Immature natural killer cell (primary cell): ENCODE measurements at regions not wholly inside any gene's neighbourhood (a gene's known extent, or its start where the extent isn't known, plus 50 kb on each side); places are given as distances from the start of the nearest gene placed in this dataset.

Experiments used
- DNase-seq, 3 donors: peaks; one replicate each; pipeline ENCODE4 v3.0.0; 2022; ENCODE audit warnings: mixed read lengths in 1 of 3
- H3K27ac Mint-ChIP-seq, 6 donors: one replicate each; pipeline ENCODE4 v1.8.0; 2020; ENCODE audit warnings: mixed read lengths in 6 of 6, mild to moderate bottlenecking in 5 of 6, inconsistent platforms in 4 of 6, moderate library complexity in 3 of 6
- H3K27me3 Mint-ChIP-seq, 3 donors: one replicate each; pipeline ENCODE4 v1.8.0; 2020 to 2021; ENCODE audit warnings: low read depth in 3 of 3, mild to moderate bottlenecking in 3 of 3, mixed read lengths in 3 of 3, moderate library complexity in 3 of 3, inconsistent platforms in 1 of 3
- H3K36me3 Mint-ChIP-seq, 3 donors: one replicate each; pipeline ENCODE4 v1.8.0; 2020; ENCODE audit warnings: mixed read lengths in 3 of 3, inconsistent platforms in 2 of 3, mild to moderate bottlenecking in 2 of 3
- H3K4me1 Mint-ChIP-seq, 2 donors: one replicate each; pipeline ENCODE4 v1.8.0; 2020; ENCODE audit warnings: inconsistent platforms in 2 of 2, mild to moderate bottlenecking in 2 of 2, mixed read lengths in 2 of 2, moderate library complexity in 1 of 2
- H3K4me3 Mint-ChIP-seq, 5 donors: one replicate each; pipeline ENCODE4 v1.8.0; 2020; ENCODE audit warnings: mild to moderate bottlenecking in 5 of 5, mixed read lengths in 5 of 5, inconsistent platforms in 3 of 5, moderate library complexity in 3 of 5
- H3K9me3 Mint-ChIP-seq, 6 donors: one replicate each; pipeline ENCODE4 v1.8.0; 2020; ENCODE audit warnings: mild to moderate bottlenecking in 6 of 6, mixed read lengths in 6 of 6, inconsistent platforms in 4 of 6, moderate library complexity in 3 of 6

DNA sequence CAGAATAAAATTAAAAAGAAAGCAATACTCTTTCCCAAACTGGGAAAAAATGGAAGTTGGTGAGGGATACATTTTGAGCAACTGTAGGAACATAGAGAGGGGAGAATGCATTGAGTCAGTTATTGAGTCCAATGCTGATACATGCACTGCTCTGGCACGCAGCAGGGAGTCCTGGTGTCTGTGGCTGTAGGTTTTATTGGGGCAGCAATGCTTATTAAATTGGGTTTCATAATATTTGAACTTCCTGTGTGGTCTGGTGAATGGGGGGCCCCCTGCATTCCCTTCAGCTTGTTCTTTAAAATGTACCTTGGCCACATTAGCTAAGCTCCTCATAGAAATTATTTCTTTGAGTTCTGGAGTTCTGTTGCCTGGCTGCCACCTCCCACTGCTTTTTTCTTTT is 125.2 kb upstream of the ELAC2 start:
- Mint-ChIP-seq H3K4me1 (no peaks in the 10 kb centered on the region), H3K9me3 (peaks cover 0 to 11% (median 4%) of the 10 kb centered on the region in 6 donors), H3K27ac (no peak overlapping the region), H3K4me3 (no peak overlapping the region), H3K27me3 (peaks cover 0 to 4% (median 0%) of the 10 kb centered on the region in 3 donors), H3K36me3 (no peaks in the 10 kb centered on the region)
- DNase-seq = no peak

DNA sequence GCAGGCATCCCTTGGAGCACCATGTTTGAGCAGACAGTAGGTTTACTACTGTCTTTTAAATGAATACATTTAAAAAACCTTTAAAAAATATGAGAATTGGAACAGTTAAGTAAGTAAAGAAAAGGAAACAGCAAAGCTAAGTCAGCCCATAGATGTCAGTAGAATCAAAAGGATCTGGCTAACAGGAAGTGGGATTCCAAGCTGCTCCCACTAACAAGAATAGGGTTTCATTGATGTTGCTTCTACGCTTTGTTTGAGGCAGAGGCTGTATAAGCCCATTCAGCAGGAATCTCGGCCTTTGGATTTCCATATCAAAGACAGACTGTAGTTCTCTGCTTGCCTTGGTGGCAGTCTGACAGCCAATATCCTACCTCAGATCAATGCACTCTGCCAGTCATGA is 122.9 kb upstream of the ELAC2 start:
- H3K4me3 Mint-ChIP-seq = no peak overlapping the region
- no peak overlapping the region for H3K27ac Mint-ChIP-seq
- H3K36me3 Mint-ChIP-seq = no peaks in the 10 kb centered on the region
- H3K4me1 Mint-ChIP-seq = no peaks in the 10 kb centered on the region
- peaks cover 0 to 9% (median 6%) of the 10 kb centered on the region in 6 donors for H3K9me3 Mint-ChIP-seq
- DNase-seq = no peak
- peaks cover 0 to 4% (median 0%) of the 10 kb centered on the region in 3 donors for H3K27me3 Mint-ChIP-seq

DNA sequence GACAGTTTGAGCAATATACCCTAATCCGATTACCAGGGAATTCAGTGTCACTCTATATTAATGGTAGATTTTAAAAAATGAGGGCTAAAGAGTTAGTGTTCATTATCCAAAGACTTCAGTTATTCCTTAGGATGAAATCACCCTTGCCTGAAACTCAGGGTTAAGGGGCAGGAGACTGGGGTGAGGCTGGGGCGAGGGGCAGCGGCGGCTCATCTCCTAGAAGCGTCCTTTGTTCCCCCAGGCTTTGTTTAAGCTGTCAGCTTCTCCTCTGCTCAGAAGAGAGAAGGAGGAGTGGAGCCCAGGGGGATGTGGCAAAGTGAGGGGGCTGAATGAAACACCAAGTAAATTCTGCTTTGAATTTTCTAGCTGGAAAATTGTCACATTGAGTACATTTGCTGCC is 117.7 kb upstream of the ELAC2 start:
- DNase-seq = no peak
- H3K9me3 Mint-ChIP-seq = peaks cover 0 to 11% (median 8%) of the 10 kb centered on the region in 6 donors
- no peaks in the 10 kb centered on the region for H3K36me3 Mint-ChIP-seq
- no peak overlapping the region for H3K4me3 Mint-ChIP-seq
- peaks cover 0 to 3% (median 0%) of the 10 kb centered on the region in 3 donors for H3K27me3 Mint-ChIP-seq
- H3K27ac Mint-ChIP-seq = no peak overlapping the region
- H3K4me1 Mint-ChIP-seq = no peaks in the 10 kb centered on the region

DNA sequence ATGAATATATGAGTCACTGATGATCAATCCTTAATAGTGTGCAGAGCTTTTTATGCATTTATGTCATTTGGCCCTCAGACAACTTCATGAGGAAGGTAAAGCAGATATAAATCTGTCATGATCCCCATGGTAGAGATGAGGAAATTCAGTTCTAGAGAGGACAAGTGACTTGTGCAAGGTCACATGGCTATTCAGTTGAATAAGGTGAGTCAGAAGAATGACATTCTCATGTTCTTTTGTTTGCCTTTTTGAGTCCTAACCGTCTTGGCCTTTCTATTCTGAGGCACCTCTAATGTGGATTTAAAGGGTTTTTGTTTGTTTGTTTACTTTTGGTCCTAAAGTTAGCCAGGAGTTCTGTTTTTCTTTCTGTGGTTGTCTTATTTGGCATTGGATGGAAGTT is 116.2 kb upstream of the ELAC2 start:
- Mint-ChIP-seq H3K27ac (no peak overlapping the region), H3K4me3 (no peak overlapping the region), H3K36me3 (no peaks in the 10 kb centered on the region), H3K4me1 (no peaks in the 10 kb centered on the region), H3K9me3 (peaks cover 0 to 9% (median 7%) of the 10 kb centered on the region in 6 donors), H3K27me3 (no peaks in the 10 kb centered on the region)
- no peak for DNase-seq

DNA sequence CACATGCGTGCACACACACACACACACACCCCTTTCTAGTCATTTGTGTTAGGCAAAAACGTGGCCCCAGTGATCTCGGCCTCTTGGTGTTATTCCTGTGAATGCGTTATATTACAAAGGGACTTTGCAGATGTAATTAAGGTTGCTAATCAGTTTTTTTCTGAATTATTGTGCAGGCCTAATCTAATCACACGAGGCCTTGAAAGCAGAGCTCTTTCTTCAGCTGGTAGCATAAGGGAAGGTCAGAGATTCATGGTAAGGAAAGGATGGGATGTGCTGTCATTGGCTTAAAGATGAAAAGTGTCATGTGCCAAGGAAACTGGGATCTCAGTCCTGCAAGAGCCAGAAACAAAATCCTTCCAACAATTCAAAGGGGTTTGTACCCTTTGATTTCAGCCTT is 113.4 kb upstream of the ELAC2 start:
- Mint-ChIP-seq H3K4me1 (no peaks in the 10 kb centered on the region), H3K27ac (no peak overlapping the region), H3K27me3 (peaks cover 0 to 5% (median 0%) of the 10 kb centered on the region in 3 donors), H3K36me3 (no peaks in the 10 kb centered on the region), H3K4me3 (no peak overlapping the region), H3K9me3 (peaks cover 0 to 8% (median 0%) of the 10 kb centered on the region in 6 donors)
- no peak for DNase-seq

DNA sequence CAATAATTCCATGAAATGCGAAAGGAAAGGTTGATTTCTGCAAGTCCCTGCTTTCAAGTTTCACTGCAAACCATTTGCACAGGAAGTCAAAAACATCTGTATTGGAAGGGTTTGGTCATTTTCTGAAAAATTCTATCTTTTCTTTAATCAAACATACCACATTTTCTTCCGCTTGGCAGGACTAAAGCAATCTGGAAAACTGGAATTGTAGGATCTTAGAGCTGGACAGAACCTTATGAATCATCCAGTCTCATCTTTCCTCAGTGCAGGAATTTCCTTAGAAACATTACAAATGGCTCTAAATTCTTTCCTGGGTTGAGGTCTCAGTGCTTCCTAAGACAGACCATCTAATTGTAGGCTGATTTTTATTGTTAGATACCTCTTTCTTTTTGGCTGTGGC is 111.5 kb upstream of the ELAC2 start:
- Mint-ChIP-seq H3K4me1 (no peaks in the 10 kb centered on the region), H3K27ac (no peak overlapping the region), H3K9me3 (peaks cover 0 to 8% (median 0%) of the 10 kb centered on the region in 6 donors), H3K4me3 (no peak overlapping the region), H3K27me3 (peaks cover 0 to 5% (median 0%) of the 10 kb centered on the region in 3 donors), H3K36me3 (no peaks in the 10 kb centered on the region)
- DNase-seq = no peak

DNA sequence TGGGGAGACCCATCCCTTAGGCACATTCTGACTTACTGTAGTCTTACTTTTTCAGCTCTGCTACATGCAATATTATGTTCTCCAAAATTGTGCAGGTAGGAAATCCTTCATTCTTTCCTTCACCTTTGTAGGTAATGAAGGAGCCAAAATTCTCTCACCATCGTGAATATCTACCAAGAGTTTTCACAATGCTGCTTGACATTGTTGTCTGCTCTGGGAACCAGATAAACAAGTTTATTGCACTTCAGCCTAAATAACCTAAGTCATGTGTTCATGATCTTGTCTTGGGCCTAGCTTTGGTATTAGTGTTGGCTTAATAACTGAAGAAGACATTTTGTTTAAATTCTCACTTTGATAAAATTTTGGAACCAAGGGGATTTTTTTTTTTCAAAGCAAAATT is 110.8 kb upstream of the ELAC2 start:
- Mint-ChIP-seq H3K4me3 (no peak overlapping the region), H3K36me3 (no peaks in the 10 kb centered on the region), H3K9me3 (peaks cover 0 to 8% (median 0%) of the 10 kb centered on the region in 6 donors), H3K27ac (no peak overlapping the region), H3K27me3 (peaks cover 0 to 5% (median 0%) of the 10 kb centered on the region in 3 donors), H3K4me1 (no peaks in the 10 kb centered on the region)
- DNase-seq = no peak

DNA sequence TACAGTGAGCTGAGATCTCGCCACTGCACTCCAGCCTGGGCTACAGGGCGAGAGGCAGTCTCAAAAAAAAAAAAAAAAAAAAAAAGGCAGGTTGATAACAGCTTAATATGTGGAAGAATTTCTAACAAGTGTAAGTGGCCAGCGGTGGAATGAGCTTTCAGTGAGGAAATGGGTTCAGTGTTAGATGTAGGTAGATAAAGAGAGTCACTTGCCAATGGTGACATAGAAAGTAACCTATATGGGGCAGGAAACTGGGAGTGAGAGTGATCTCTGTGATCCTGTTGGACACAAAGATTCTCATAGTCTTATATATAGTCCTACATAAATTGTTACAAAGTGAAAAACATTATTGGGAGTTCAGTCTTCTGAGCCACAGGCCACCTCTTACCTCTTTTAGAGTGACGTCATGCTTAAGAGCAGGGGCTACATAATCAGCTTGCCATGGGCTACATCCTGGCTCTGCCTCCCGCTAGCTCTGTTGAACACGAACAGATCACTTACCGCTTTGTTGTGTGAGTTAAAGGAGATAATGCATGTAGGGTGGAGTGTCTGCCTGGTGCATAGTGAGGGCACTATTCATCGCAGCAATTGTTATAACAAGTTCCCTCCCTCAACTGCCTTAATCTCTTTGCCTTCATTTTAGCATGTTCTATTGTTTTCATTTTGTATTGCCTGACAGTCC is 110.2 kb upstream of the ELAC2 start:
- peaks cover 0 to 6% (median 0%) of the 10 kb centered on the region in 6 donors for H3K9me3 Mint-ChIP-seq
- no peak overlapping the region for H3K27ac Mint-ChIP-seq
- H3K36me3 Mint-ChIP-seq = no peaks in the 10 kb centered on the region
- H3K27me3 Mint-ChIP-seq = peaks cover 0 to 7% (median 0%) of the 10 kb centered on the region in 3 donors
- no peak for DNase-seq
- H3K4me1 Mint-ChIP-seq = no peaks in the 10 kb centered on the region
- no peak overlapping the region for H3K4me3 Mint-ChIP-seq

DNA sequence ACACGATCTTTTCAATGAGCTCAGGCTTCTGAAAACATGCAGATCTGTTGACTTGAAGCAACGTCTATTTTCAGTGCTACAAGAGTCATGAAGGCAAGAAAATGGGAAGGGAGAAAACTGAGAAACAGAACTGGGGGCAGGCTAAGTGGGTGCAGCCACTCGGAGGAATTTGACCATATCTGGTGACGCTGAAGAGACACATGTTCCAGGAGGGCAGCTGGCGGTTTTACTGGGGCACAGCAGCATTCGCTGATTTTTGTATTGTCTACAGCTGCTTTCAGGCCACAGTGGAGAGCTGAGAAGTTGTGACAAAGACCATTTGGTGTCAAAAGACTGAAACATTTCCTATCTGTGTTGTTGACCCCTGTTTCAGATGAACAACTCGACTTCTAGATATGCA is 103.0 kb upstream of the ELAC2 start:
- Mint-ChIP-seq H3K4me1 (no peaks in the 10 kb centered on the region), H3K27ac (no peak overlapping the region), H3K4me3 (no peak overlapping the region)

DNA sequence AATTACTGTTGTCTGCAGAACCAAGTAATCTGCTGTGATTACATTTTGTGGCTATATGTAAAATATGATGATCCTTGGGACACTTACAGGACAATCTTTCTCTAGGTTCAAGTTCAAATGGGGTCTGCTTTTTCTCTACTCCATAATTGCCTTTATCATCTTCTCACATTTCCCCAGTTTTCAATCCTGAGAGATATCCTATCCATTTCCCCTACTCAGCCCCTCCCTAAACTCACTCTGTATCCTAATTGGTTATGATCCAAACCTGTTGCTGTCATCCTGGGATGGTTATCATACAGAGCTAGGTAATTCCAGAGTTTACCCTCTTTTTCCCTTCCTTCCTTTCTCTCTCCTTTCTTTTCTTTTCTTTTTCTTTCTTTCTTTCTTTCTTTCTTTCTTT is 100.5 kb upstream of the ELAC2 start:
- Mint-ChIP-seq H3K9me3 (no peaks in the 10 kb centered on the region), H3K4me3 (no peak overlapping the region), H3K27me3 (peaks cover 0 to 5% (median 2%) of the 10 kb centered on the region in 3 donors), H3K36me3 (no peaks in the 10 kb centered on the region), H3K4me1 (no peaks in the 10 kb centered on the region), H3K27ac (no peak overlapping the region)
- no peak for DNase-seq

More for the DNA sequence above, 103.0 kb upstream of the ELAC2 start:
- Mint-ChIP-seq H3K9me3 (peaks cover 0 to 2% (median 0%) of the 10 kb centered on the region in 6 donors), H3K36me3 (no peaks in the 10 kb centered on the region), H3K27me3 (peaks cover 0 to 2% (median 2%) of the 10 kb centered on the region in 3 donors)
- no peak for DNase-seq

DNA sequence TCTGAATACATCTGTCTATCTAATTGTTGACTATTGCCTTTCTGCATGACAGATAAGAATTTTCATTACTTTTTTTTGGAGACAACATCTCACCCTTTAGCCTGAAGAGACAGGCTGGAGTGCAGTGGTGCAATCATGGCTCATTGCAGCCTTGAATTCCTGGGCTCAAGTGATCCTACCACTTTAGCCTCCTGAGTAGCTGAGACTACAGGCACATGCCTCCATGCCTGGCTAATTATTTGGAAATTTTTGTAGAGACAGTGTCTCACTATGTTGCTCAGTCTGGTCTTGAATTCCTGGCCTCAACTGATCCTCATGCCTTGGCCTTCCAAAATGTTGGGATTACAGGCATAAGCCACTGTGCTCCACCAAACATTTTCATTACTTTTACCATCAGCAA is 99.8 kb upstream of the ELAC2 start:
- DNase-seq = no peak
- no peaks in the 10 kb centered on the region for H3K9me3 Mint-ChIP-seq
- no peak overlapping the region for H3K4me3 Mint-ChIP-seq
- H3K4me1 Mint-ChIP-seq = no peaks in the 10 kb centered on the region
- H3K27me3 Mint-ChIP-seq = peaks cover 2 to 7% (median 4%) of the 10 kb centered on the region in 3 donors
- H3K27ac Mint-ChIP-seq = no peak overlapping the region
- H3K36me3 Mint-ChIP-seq = no peaks in the 10 kb centered on the region

DNA sequence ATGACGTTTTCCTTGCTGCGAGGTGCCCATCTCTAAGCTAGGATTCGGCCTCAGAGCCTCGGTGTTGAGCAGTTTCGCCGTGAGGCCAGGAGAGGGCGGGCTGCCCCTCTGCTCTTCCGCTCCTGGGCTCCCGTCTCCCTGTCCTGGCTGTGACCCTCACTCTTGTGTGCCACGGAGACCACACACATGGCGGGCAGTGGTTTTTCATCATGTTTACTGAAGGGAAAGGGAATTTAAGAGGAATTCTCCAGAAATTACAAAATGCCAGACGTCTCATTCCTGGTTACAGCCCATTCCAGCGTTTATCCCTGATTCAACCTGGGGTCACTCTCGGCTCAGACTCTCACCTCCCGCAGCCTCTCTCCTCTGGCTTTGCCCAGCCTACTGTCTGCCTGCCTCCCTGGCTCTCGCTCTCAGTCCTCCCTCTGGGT is 96.8 kb upstream of the ELAC2 start:
- Mint-ChIP-seq H3K36me3 (no peaks in the 10 kb centered on the region), H3K27me3 (peaks cover 4 to 8% (median 6%) of the 10 kb centered on the region in 3 donors), H3K27ac (no peak overlapping the region), H3K9me3 (no peaks in the 10 kb centered on the region), H3K4me3 (no peak overlapping the region), H3K4me1 (no peaks in the 10 kb centered on the region)
- DNase-seq = no peak

DNA sequence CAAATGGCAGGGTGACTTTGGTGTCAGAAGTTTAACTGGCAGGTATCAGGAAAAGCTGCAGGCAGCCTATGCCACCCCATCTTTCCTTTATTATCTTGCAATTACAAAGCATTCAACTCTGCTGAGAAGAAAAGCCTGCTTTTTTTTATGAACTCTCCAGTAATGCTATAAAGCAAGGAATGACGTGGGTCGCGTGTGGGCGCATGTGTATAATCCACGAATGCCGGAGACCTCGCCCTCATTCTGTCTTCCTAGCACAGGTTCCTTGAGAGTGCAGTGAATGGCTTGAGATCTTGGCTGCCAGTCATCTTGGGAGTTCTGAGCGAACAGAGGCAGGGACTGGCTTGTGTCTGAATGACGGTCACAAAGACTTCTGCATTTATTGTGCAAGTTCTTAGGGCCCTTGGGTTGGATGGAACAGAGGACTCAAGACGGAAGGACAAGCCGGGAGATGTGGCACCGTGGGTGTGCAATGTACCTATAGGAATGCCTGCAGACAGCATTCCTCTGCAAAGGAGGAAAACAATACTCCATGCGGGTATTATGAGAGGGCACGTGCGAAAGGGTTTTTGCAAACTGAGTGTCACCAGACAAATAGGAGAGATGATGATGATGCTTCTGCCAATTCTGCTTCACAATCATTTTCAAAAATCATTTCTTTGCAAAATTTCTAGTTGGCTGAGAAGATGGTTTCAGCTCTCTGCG is 96.1 kb upstream of the ELAC2 start:
- H3K4me1 Mint-ChIP-seq = no peaks in the 10 kb centered on the region
- peaks cover 4 to 8% (median 7%) of the 10 kb centered on the region in 3 donors for H3K27me3 Mint-ChIP-seq
- H3K27ac Mint-ChIP-seq = no peak overlapping the region

DNA sequence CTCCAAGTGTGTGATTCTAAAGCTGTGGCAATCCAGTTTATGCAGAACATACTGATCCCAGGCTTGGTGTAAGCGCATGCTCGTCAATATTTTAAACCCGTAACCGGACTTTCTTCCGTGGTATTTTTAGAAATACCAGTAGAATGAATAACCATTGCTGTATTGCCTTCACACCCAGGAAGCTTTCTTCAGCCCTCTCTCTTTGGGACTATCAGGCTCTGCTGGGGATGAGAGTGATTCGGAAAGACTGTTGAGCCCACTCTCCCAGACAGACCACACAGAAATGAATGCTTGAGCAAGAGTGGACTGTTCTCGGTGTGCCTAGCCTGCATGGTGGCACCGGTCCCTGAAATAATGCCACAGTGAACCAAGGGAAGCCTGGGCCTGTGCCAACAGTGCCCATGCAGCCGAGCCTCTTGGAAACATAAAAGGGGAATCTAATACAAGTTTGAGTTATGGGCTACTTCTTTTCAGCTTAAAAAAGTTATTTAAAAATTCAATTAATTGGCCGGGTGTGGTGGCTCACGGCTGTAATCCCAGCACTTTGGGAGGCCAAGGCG is 89.9 kb upstream of the ELAC2 start:
- DNase-seq = no peak
- H3K36me3 Mint-ChIP-seq = no peaks in the 10 kb centered on the region
- H3K4me1 Mint-ChIP-seq = no peaks in the 10 kb centered on the region
- H3K27me3 Mint-ChIP-seq = peaks cover under 1 to 8% (median 3%) of the 10 kb centered on the region in 3 donors
- H3K27ac Mint-ChIP-seq = no peak overlapping the region
- H3K9me3 Mint-ChIP-seq = peaks cover 0 to 8% (median under 1%) of the 10 kb centered on the region in 6 donors
- no peak overlapping the region for H3K4me3 Mint-ChIP-seq

More for the DNA sequence above, 96.1 kb upstream of the ELAC2 start:
- Mint-ChIP-seq H3K36me3 (no peaks in the 10 kb centered on the region), H3K9me3 (peaks cover 0 to under 1% (median 0%) of the 10 kb centered on the region in 6 donors), H3K4me3 (no peak overlapping the region)
- no peak for DNase-seq
